Cardiac fibroblast (primary cell): ENCODE measurements at regions not wholly inside any gene's neighbourhood (a gene's known extent, or its start where the extent isn't known, plus 50 kb on each side); places are given as distances from the start of the nearest gene placed in this dataset.

Source experiments
- DNase-seq, 2 donors: peaks; one replicate each; pipeline versions ENCODE4 v3.0.0 to v3.0.0-alpha.2; 2010; ENCODE audit warnings: low read depth in 2 of 2
- H3K4me3 ChIP-seq, 2 donors: replicated peaks in 1 of 2; 1 replicate in 1 of 2; 2 replicates in 1 of 2; pipeline ENCODE4 v1.5.1; 2011; ENCODE audit warnings: low read depth in 2 of 2, low read length in 2 of 2, mild to moderate bottlenecking in 2 of 2, moderate library complexity in 1 of 2
- TF ChIP-seq, protein P1 (sequence below): IDR thresholded peaks from one replicate; pipeline ENCODE4 v1.5.1; 2011; ENCODE audit warnings: low read depth, mild to moderate bottlenecking, low read length, inconsistent platforms

DNA sequence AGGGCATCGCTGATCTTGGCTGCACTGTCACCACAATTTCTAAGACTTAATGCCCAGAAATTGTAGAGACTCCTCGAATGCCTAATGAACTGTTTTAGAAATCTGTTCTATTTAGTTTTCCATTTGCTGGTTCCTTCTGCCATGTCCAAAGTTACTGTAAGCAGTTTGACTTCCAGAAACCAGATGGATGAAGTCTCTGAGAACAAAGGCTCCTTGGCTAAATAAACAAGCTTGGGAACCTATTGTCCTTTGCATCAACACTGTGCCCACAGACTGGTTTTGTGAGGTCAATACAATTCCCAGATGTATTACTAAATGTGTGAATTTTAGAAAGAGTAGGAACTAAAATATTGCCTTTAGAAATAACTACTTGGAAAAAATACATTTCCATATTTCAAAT, 600.2 kb downstream of the NYAP2 start:
- H3K4me3 ChIP-seq, result no peak overlapping the region
- peak; percentile 33 to 86 for DNase-seq
- TF ChIP-seq, protein P1, sequence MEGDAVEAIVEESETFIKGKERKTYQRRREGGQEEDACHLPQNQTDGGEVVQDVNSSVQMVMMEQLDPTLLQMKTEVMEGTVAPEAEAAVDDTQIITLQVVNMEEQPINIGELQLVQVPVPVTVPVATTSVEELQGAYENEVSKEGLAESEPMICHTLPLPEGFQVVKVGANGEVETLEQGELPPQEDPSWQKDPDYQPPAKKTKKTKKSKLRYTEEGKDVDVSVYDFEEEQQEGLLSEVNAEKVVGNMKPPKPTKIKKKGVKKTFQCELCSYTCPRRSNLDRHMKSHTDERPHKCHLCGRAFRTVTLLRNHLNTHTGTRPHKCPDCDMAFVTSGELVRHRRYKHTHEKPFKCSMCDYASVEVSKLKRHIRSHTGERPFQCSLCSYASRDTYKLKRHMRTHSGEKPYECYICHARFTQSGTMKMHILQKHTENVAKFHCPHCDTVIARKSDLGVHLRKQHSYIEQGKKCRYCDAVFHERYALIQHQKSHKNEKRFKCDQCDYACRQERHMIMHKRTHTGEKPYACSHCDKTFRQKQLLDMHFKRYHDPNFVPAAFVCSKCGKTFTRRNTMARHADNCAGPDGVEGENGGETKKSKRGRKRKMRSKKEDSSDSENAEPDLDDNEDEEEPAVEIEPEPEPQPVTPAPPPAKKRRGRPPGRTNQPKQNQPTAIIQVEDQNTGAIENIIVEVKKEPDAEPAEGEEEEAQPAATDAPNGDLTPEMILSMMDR, result no peak

DNA sequence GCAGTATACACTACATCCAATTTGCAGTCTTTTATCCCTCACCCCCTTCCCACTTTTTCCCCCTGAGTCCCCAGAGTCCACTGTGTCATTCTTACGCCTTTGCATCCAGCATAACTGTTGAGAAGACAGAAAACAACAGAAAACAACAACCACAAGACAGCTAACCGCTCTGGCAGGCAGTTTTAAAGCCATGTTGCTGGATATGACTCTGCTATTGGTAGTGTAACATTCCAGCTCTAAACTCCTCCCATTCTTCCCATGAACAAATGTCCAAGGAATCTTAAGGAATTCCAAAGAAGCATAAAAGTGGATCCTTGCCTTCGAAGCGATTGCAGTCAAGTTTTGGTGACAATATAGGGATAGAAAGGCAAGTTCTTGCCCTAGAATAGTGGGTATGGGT, 599.1 kb downstream of the NYAP2 start:
- TF ChIP-seq, protein P1, result no peak
- DNase-seq, result peak in 1 of 2 donors; percentile 44
- no peak overlapping the region for H3K4me3 ChIP-seq

DNA sequence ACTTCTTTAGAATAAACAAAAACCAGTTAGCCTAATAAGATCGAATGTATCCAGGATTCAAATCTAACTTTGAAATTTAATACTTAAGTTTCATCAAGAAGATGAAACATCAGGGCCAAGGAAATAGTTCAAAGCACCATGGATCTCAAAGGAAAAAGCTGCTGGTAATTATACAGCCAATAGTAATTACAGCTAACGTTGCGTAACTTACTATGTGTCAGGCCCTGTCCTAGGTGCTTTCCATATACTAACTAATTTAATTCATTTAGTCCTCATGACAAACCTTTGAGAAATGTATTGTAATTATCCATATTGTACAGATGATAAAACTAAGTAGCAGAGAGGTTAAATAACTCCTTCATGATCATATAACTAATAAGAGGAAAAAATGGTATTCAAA, 598.6 kb downstream of the NYAP2 start:
- no peak for DNase-seq
- no peak overlapping the region for H3K4me3 ChIP-seq
- TF ChIP-seq, protein P1, result no peak

DNA sequence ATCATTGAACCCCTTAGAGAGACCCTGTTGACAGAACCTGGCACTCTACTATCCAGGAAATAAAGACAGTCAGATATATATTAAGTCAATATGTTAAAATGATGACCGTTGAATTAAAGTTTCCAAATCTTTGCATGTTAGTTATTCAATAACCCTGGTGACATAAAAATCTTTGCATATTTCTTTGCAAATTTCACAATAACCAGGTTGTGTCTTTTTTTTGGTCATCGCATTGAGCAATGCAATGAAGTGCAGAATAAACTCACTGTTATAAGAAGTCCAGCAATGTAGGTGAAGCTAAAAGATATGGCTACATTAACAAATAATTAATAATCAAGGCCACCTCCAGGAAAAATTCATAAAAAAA, 596.9 kb downstream of the NYAP2 start:
- TF ChIP-seq, protein P1, result no peak
- H3K4me3 ChIP-seq, result no peak overlapping the region
- peak in 1 of 2 donors; percentile 58 for DNase-seq

DNA sequence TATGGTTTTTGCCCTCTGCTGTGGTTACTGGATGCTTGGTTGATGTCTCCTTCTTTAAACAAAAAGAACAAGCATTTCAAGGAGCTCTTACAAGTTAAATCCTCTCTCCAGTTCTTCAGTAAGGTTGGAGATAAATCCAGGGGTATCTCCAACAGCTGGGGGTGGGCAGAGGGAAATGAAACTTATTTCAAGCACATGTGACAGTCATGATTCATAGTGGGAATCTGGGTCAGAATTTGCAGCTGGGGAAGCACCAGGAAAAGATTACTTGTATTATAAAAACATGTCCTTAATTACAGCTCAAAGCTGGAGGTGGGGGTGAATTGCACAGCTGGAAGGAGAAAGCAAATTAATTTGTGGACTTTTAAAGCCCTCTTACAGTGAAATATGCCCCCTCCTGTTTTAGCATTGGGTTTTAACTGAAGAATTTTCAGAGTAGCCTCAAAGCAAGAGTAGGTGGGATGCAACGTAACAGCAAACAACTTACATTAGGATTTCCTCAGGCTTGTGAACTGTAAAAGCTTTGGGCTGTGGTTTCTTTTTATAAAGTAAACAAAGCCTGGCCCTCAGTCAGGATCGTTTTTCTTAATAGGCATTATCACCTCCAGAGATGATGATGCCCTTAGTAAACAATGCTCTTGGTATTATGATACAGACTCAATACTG, 596.4 kb downstream of the NYAP2 start:
- TF ChIP-seq, protein P1, result no peak
- no peak overlapping the region for H3K4me3 ChIP-seq
- peak; percentile 36 to 77 for DNase-seq

DNA sequence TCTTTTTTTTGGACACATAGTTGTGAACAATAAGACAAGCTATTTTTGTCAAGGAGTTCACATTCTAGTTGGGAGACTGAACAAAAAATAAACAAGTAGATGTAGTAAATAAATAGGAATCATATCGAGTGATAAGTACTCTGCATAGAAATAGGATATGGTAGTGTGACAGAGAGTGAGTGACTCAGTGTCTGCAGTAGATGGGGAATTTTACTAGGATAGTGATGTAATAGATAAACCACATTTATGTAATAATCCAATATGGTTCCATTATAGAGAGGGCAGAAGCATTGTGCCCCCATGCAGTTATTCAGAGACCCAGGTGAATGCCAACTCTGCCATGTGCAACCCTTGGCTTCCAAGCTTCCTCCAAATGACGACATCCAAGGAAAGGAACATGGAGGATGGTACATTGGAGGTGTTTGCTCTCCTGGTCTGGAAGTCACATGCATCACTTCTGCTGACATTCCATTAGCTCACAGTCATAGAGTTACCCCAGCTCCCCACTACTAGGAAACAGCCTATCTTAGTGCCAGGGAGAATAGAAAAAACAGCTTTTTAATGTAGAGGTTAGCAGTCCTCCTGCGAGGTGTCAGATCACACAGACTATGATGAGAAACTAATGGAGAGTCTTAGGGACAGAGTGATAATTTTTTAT, 595.4 kb downstream of the NYAP2 start:
- TF ChIP-seq, protein P1, result no peak
- peak; percentile 5 to 79 for DNase-seq
- no peak overlapping the region for H3K4me3 ChIP-seq
